Omental fat pad (tissue), 3 donors: ENCODE measurements at regions not wholly inside any gene's neighbourhood (a gene's known extent, or its start where the extent isn't known, plus 50 kb on each side); places are given as distances from the start of the nearest gene placed in this dataset.

Experiments
- ATAC-seq: fragments of 150-250 bp; one replicate; pipeline ENCODE4 v1.9.1; 2016; ENCODE audit warnings: mild to moderate bottlenecking, moderate library complexity; ENCODE audit not compliant: low FRiP score
- DNase-seq: peaks from one replicate; pipeline ENCODE4 v3.0.0-alpha.2; 2019; ENCODE audit warnings: low spot score
- TF ChIP-seq, protein P1 (sequence below), 3 donors: fragments of 450-650 bp; IDR thresholded peaks; one replicate each; pipeline ENCODE4 v1.5.1; 2016 to 2017; ENCODE audit warnings: antibody characterized with exemption in 3 of 3, mild to moderate bottlenecking in 3 of 3, moderate library complexity in 2 of 3

- ATAC-seq (no peak), DNase-seq (no peak)
- TF ChIP-seq, protein P1, sequence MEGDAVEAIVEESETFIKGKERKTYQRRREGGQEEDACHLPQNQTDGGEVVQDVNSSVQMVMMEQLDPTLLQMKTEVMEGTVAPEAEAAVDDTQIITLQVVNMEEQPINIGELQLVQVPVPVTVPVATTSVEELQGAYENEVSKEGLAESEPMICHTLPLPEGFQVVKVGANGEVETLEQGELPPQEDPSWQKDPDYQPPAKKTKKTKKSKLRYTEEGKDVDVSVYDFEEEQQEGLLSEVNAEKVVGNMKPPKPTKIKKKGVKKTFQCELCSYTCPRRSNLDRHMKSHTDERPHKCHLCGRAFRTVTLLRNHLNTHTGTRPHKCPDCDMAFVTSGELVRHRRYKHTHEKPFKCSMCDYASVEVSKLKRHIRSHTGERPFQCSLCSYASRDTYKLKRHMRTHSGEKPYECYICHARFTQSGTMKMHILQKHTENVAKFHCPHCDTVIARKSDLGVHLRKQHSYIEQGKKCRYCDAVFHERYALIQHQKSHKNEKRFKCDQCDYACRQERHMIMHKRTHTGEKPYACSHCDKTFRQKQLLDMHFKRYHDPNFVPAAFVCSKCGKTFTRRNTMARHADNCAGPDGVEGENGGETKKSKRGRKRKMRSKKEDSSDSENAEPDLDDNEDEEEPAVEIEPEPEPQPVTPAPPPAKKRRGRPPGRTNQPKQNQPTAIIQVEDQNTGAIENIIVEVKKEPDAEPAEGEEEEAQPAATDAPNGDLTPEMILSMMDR (IDR thresholded peaks at IDR 0.05): no peak
Measured at GRCh38 chr2:226114436-226114835, 685.2 kb downstream of the IRS1 start.

GRCh38 chr2:226098861-226099745 is 699.6 kb downstream of the NYAP2 start:
- TF ChIP-seq, protein P1 (IDR thresholded peaks at IDR 0.05): no peak
- no peak for ATAC-seq
- DNase-seq: no peak

DNA sequence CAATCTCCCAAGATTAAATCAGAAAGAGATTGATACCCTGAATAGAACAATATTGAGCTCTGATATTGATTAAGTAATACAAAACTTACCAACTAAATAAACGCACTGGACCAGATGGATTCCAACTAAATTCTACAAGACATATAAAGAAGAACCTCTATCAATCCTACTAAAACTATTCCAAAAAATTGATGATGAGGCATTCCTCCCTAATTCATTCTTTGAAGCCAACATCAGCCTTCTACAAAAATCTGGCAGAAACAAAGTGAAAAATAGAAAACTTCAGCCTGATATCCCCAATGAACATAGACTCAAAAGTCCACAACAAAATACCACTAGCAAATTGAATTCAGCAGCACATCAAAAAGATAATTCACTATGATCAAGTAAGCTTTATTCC is 695.5 kb downstream of the NYAP2 start:
- no peak for ATAC-seq
- TF ChIP-seq, protein P1 (IDR thresholded peaks at IDR 0.05): no peak
- no peak for DNase-seq

GRCh38 chr2:226093364-226093763 is 693.9 kb downstream of the NYAP2 start:
- TF ChIP-seq, protein P1 (IDR thresholded peaks at IDR 0.05): no peak
- DNase-seq (no peak), ATAC-seq (no peak)

GRCh38 chr2:226088366-226088674 is 688.8 kb downstream of the NYAP2 start:
- DNase-seq: no peak
- TF ChIP-seq, protein P1 (IDR thresholded peaks at IDR 0.05): no peak
- no peak for ATAC-seq

DNA sequence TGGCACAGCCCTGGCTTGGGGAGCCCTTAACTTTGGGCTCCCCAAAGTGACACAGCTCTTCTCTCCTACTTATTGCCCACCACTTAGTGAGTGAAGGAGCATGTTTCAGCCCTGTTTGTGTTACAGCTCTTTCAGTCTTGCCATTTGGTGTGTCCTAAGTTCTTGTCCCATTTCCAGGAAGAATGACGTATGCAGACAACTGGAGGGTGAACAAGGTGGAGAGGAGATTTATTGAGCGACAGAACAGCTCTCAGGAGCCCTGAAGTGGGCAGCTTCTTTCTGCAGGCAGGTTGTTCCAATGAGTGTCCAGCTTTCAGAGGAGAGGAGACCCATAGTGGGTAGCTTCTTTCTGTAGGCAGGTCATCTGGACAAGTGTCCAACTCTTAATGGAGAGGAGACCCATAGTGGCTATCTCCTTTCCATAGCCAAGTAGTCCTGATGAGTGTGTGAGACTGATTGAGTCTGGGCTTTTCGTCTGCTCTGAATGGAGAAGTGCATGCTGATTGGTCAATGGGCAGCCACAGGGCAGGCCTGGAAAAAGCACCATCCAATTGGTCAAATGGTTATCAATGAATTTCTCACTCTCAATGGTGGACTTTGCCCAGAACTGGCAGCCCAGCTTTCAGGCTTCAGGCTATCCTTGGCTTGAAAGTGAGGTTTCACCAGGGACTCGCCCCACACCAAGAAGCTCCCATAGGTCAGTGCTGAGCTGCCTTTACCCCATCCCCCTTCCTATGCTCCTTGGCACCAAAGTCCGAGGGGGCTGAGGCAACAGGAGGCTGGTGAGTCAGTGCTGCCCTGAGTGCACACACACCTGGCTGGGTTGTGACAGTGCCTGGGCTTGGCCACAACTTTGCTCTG is 688.2 kb downstream of the NYAP2 start:
- ATAC-seq: no peak
- TF ChIP-seq, protein P1 (IDR thresholded peaks at IDR 0.05): no peak
- no peak for DNase-seq
